NB4 (cell line): ENCODE measurements at regions not wholly inside any gene's neighbourhood (a gene's known extent, or its start where the extent isn't known, plus 50 kb on each side); places are given as distances from the start of the nearest gene placed in this dataset.

Experiments used
- CTCF ChIP-seq: IDR thresholded peaks from one replicate; pipeline ENCODE4 v1.5.1; 2012; ENCODE audit warnings: low read depth, low read length
- MAX ChIP-seq: IDR thresholded peaks from 2 replicates; pipeline ENCODE4 v1.6.1; 2011; ENCODE audit warnings: low read depth, low read length
- POLR2A ChIP-seq: IDR thresholded peaks from 2 replicates; pipeline ENCODE4 v1.6.1; 2011; ENCODE audit warnings: mild to moderate bottlenecking; ENCODE audit not compliant: insufficient read length; ENCODE audit errors: extremely low read depth

- TF ChIP-seq POLR2A = no peak
- no peak for TF ChIP-seq CTCF
- TF ChIP-seq MAX = no peak
Observed at GRCh38 chr2:185404578-185404977, 334.0 kb upstream of the FSIP2 start.
